ENCODE measurements at regions not wholly inside any gene's neighbourhood (a gene's known extent, or its start where the extent isn't known, plus 50 kb on each side); places are given as distances from the start of the nearest gene placed in this dataset.

GRCh38 chr12:77151030-77151429 lies 85.7 kb upstream of the E2F7 start:
- TF ChIP-seq, protein P1, sequence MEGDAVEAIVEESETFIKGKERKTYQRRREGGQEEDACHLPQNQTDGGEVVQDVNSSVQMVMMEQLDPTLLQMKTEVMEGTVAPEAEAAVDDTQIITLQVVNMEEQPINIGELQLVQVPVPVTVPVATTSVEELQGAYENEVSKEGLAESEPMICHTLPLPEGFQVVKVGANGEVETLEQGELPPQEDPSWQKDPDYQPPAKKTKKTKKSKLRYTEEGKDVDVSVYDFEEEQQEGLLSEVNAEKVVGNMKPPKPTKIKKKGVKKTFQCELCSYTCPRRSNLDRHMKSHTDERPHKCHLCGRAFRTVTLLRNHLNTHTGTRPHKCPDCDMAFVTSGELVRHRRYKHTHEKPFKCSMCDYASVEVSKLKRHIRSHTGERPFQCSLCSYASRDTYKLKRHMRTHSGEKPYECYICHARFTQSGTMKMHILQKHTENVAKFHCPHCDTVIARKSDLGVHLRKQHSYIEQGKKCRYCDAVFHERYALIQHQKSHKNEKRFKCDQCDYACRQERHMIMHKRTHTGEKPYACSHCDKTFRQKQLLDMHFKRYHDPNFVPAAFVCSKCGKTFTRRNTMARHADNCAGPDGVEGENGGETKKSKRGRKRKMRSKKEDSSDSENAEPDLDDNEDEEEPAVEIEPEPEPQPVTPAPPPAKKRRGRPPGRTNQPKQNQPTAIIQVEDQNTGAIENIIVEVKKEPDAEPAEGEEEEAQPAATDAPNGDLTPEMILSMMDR (conservative IDR thresholded peaks at IDR 0.05 in 1 of 2, IDR thresholded peaks at IDR 0.05 in 1 of 2; ENCODE audit: extremely low read depth in 1 of 2, insufficient read depth in 1 of 2, low read depth in 1 of 2, low read length in 2 of 2): no peak
- no peak for TF ChIP-seq EZH2 (IDR thresholded peaks at IDR 0.05; ENCODE audit: borderline replicate concordance, low read length)
